Small intestine (tissue), 7 donors: ENCODE measurements at regions not wholly inside any gene's neighbourhood (a gene's known extent, or its start where the extent isn't known, plus 50 kb on each side); places are given as distances from the start of the nearest gene placed in this dataset.

Experiments used
- DNase-seq, 2 donors: peaks; one replicate each; pipeline versions ENCODE4 v3.0.0 to v3.0.0-alpha.2; 2013
- FAIRE-seq: peaks from 2 replicates; lab custom pipeline; 2012; peaks lifted over from hg19 to GRCh38; lab: Jason Lieb, UNC
- H3K27ac ChIP-seq, 3 donors: one replicate each; pipeline ENCODE4 v1.5.1; 2013; ENCODE audit warnings: low read length in 2 of 3, mild to moderate bottlenecking in 2 of 3, control low read depth in 1 of 3, inconsistent platforms in 1 of 3, low read depth in 1 of 3, moderate library complexity in 1 of 3
- H3K27me3 ChIP-seq, 3 donors: one replicate each; pipeline ENCODE4 v1.6.1; 2013; ENCODE audit warnings: low read length in 3 of 3, inconsistent platforms in 1 of 3; ENCODE audit not compliant: control insufficient read depth in 3 of 3, insufficient read depth in 3 of 3
- H3K36me3 ChIP-seq, 3 donors: one replicate each; pipeline ENCODE4 v1.6.1; 2013; ENCODE audit warnings: low read length in 3 of 3, inconsistent platforms in 1 of 3, low read depth in 1 of 3, mild to moderate bottlenecking in 1 of 3, moderate library complexity in 1 of 3; ENCODE audit not compliant: control insufficient read depth in 3 of 3, insufficient read depth in 2 of 3
- H3K4me1 ChIP-seq, 3 donors: one replicate each; pipeline ENCODE4 v1.6.1; 2013; ENCODE audit warnings: low read length in 2 of 3, inconsistent platforms in 1 of 3, low read depth in 1 of 3, mild to moderate bottlenecking in 1 of 3, moderate library complexity in 1 of 3; ENCODE audit not compliant: control insufficient read depth in 3 of 3, insufficient read depth in 2 of 3
- H3K4me3 ChIP-seq, 3 donors: one replicate each; pipeline ENCODE4 v1.5.1; 2013; ENCODE audit warnings: low read length in 3 of 3, control low read depth in 1 of 3, inconsistent platforms in 1 of 3, low read depth in 1 of 3, mild to moderate bottlenecking in 1 of 3, moderate library complexity in 1 of 3
- H3K9me3 ChIP-seq, 2 donors: one replicate each; pipeline ENCODE4 v1.6.1; 2013; ENCODE audit warnings: low read depth in 1 of 2, low read length in 1 of 2; ENCODE audit not compliant: control insufficient read depth in 2 of 2, insufficient read depth in 1 of 2
- WGBS, 3 donors: extraction: QIAGEN DNeasy Blood & Tissue Kit; methylation state at CpG; one replicate each; pipeline ENCODE4 v1.1.7; 2013; 5-methylcytosine and 5-hydroxymethylcytosine counted together
- donor health status: healthy with polysubstance abuse.
- donor health status: control.
- donor health status: control.
- donor health status: Bipolar disorder and iron deficiency.
- donor health status: healthy.

- DNase-seq (no peak), FAIRE-seq (no peak)
- Histone ChIP-seq H3K4me1 (no peaks in the 10 kb centered on the region), H3K27me3 (peaks cover 0 to 3% (median 0%) of the 10 kb centered on the region in 3 donors), H3K9me3 (peaks cover 0 to 22% of the 10 kb centered on the region in 2 donors), H3K36me3 (no peaks in the 10 kb centered on the region), H3K4me3 (no peak overlapping the region), H3K27ac (no peak overlapping the region)
- WGBS, 3 donors = 83 to 85% (median 84%) methylated on average over 6 of the region's 6 CpGs
These were observed 687.2 kb downstream of the MATN1 start for GRCh38 chr1:30036229-30036547.

GRCh38 chr1:30035522-30036228, 687.7 kb downstream of the MATN1 start:
- no peak overlapping the region for H3K4me3 ChIP-seq
- 67 to 77% (median 69%) methylated on average over 8 of the region's 8 CpGs for WGBS, 3 donors
- peaks cover 0 to 22% of the 10 kb centered on the region in 2 donors for H3K9me3 ChIP-seq
- no peaks in the 10 kb centered on the region for H3K36me3 ChIP-seq
- H3K27ac ChIP-seq = no peak overlapping the region
- FAIRE-seq (no peak), DNase-seq (no peak)
- no peaks in the 10 kb centered on the region for H3K4me1 ChIP-seq
- peaks cover 0 to 3% (median 0%) of the 10 kb centered on the region in 3 donors for H3K27me3 ChIP-seq

- DNase-seq = no peak
- Histone ChIP-seq H3K4me1 (no peaks in the 10 kb centered on the region), H3K36me3 (no peaks in the 10 kb centered on the region), H3K9me3 (peaks cover 0 to 15% of the 10 kb centered on the region in 2 donors), H3K4me3 (no peak overlapping the region), H3K27me3 (peaks cover 0 to 3% (median 0%) of the 10 kb centered on the region in 3 donors), H3K27ac (no peak overlapping the region)
- 54 to 73% (median 68%) methylated on average over 22 to 24 of the region's 24 CpGs for WGBS, 3 donors
- no peak for FAIRE-seq
These were observed 688.5 kb downstream of the MATN1 start for GRCh38 chr1:30034627-30035521.

GRCh38 chr1:30034105-30034626, 689.2 kb downstream of the MATN1 start:
- peaks cover 0 to 12% of the 10 kb centered on the region in 2 donors for H3K9me3 ChIP-seq
- FAIRE-seq = no peak
- H3K27ac ChIP-seq = no peak overlapping the region
- WGBS, 3 donors = 71 to 87% (median 74%) methylated on average over 11 of the region's 11 CpGs
- H3K4me1 ChIP-seq = no peaks in the 10 kb centered on the region
- H3K27me3 ChIP-seq = peaks cover 0 to 3% (median 0%) of the 10 kb centered on the region in 3 donors
- no peak overlapping the region for H3K4me3 ChIP-seq
- DNase-seq = no peak
- no peaks in the 10 kb centered on the region for H3K36me3 ChIP-seq

- Histone ChIP-seq H3K4me1 (no peaks in the 10 kb centered on the region), H3K4me3 (no peak overlapping the region), H3K27ac (no peak overlapping the region), H3K9me3 (peaks cover 0 to 9% of the 10 kb centered on the region in 2 donors), H3K36me3 (no peaks in the 10 kb centered on the region), H3K27me3 (peaks cover 0 to 3% (median 0%) of the 10 kb centered on the region in 3 donors)
- DNase-seq (no peak), FAIRE-seq (no peak)
- WGBS, 3 donors = 88 to 92% (median 89%) methylated on average over 8 of the region's 8 CpGs
These were observed 689.9 kb downstream of the MATN1 start for GRCh38 chr1:30033256-30034104.

- Histone ChIP-seq H3K36me3 (no peaks in the 10 kb centered on the region), H3K9me3 (peaks cover 0 to 8% of the 10 kb centered on the region in 2 donors), H3K27me3 (peaks cover 0 to 3% (median 0%) of the 10 kb centered on the region in 3 donors), H3K4me3 (no peak overlapping the region), H3K27ac (no peak overlapping the region), H3K4me1 (no peaks in the 10 kb centered on the region)
- no peak for FAIRE-seq
- WGBS, 3 donors = 81 to 91% (median 83%) methylated on average over 1 of the region's 1 CpG
- no peak for DNase-seq
These were observed 691.1 kb downstream of the MATN1 start for GRCh38 chr1:30032302-30032701.

- Histone ChIP-seq H3K4me3 (no peak overlapping the region), H3K27me3 (peaks cover 0 to 5% (median 0%) of the 10 kb centered on the region in 3 donors), H3K36me3 (no peaks in the 10 kb centered on the region), H3K9me3 (peaks cover 0 to 5% of the 10 kb centered on the region in 2 donors), H3K4me1 (no peaks in the 10 kb centered on the region), H3K27ac (no peak overlapping the region)
- 50 to 70% (median 59%) methylated on average over 1 of the region's 1 CpG for WGBS, 3 donors
- DNase-seq = no peak
- no peak for FAIRE-seq
These were observed 693.7 kb downstream of the MATN1 start for GRCh38 chr1:30029677-30030076.

GRCh38 chr1:30028939-30029338, 694.4 kb downstream of the MATN1 start:
- DNase-seq = no peak
- no peak for FAIRE-seq
- 56 to 71% (median 66%) methylated on average over 3 of the region's 3 CpGs for WGBS, 3 donors
- Histone ChIP-seq H3K27ac (no peak overlapping the region), H3K36me3 (no peaks in the 10 kb centered on the region), H3K9me3 (peaks cover 0 to 5% of the 10 kb centered on the region in 2 donors), H3K27me3 (peaks cover 0 to 5% (median 0%) of the 10 kb centered on the region in 3 donors), H3K4me1 (no peaks in the 10 kb centered on the region), H3K4me3 (no peak overlapping the region)
